KBM-7 (cell line): ENCODE measurements at regions not wholly inside any gene's neighbourhood (a gene's known extent, or its start where the extent isn't known, plus 50 kb on each side); places are given as distances from the start of the nearest gene placed in this dataset.
"Not testable (repeated sequence)": the region's sequence is repeated elsewhere in the genome, so short reads cannot be mapped to it uniquely, and the experiment has no call there.

Source experiments
- DNase-seq: peaks from one replicate; pipeline ENCODE4 v3.0.0-alpha.2; 2015
- in situ Hi-C: fragments of 300-500 bp; cut with MboI; formaldehyde crosslinking; loops from 2 replicates; pipeline ENCODE4 v1.14.3; 2020; ENCODE audit warnings: low sequenced_read_pairs, low pct_unique_long_range_greater_than_20kb, mixed read lengths

- in situ Hi-C loops = no loop called here
- DNase-seq = no peak
Observed at GRCh38 chr9:97770808-97771372, 73.8 kb upstream of the XPA start.

- no peak for DNase-seq
- in situ Hi-C loops = no loop called here
Observed at GRCh38 chr9:97771641-97772040, 74.5 kb upstream of the XPA start.

GRCh38 chr9:97772145-97772544, 75.0 kb upstream of the XPA start:
- no peak for DNase-seq
- in situ Hi-C loops = no loop called here

- in situ Hi-C loops = no loop called here
- no peak for DNase-seq
Observed at GRCh38 chr9:97773091-97773490, 76.0 kb upstream of the XPA start.

GRCh38 chr9:97773723-97774122, 76.6 kb upstream of the XPA start:
- in situ Hi-C loops = no loop called here
- no peak for DNase-seq

- in situ Hi-C loops = no loop called here
- DNase-seq = peak; percentile 3
Observed at GRCh38 chr9:97774673-97775072, 77.5 kb upstream of the XPA start.

- DNase-seq, in situ Hi-C loops: not testable (repeated sequence)
Observed at GRCh38 chr9:97778740-97779139, 74.3 kb upstream of the FOXE1 start.

- no peak for DNase-seq
- in situ Hi-C loops = no loop called here
Observed at GRCh38 chr9:97779608-97780007, 73.4 kb upstream of the FOXE1 start.

- in situ Hi-C loops = no loop called here
- DNase-seq = no peak
Observed at GRCh38 chr9:97781902-97782301, 71.1 kb upstream of the FOXE1 start.

GRCh38 chr9:97786341-97786740, 66.7 kb upstream of the FOXE1 start:
- DNase-seq = no peak
- in situ Hi-C loops = no loop called here

GRCh38 chr9:97787551-97787950, 65.5 kb upstream of the FOXE1 start:
- no peak for DNase-seq
- in situ Hi-C loops = no loop called here

- DNase-seq = no peak
- in situ Hi-C loops = no loop called here
Observed at GRCh38 chr9:97788763-97789663, 64.0 kb upstream of the FOXE1 start.

GRCh38 chr9:97790542-97790941, 62.5 kb upstream of the FOXE1 start:
- in situ Hi-C loops = no loop called here
- DNase-seq = no peak

GRCh38 chr9:97791542-97791941, 61.5 kb upstream of the FOXE1 start:
- in situ Hi-C loops = no loop called here
- no peak for DNase-seq

GRCh38 chr9:97793067-97793466, 60.0 kb upstream of the FOXE1 start:
- in situ Hi-C loops = no loop called here
- DNase-seq = no peak

- in situ Hi-C loops = no loop called here
- no peak for DNase-seq
Observed at GRCh38 chr9:97794666-97795065, 58.4 kb upstream of the FOXE1 start.

GRCh38 chr9:97796176-97796575, 56.9 kb upstream of the FOXE1 start:
- DNase-seq, in situ Hi-C loops: not testable (repeated sequence)

GRCh38 chr9:97801180-97801579, 51.8 kb upstream of the FOXE1 start:
- in situ Hi-C loops = no loop called here
- no peak for DNase-seq

- in situ Hi-C loops = no loop called here
- DNase-seq = no peak
Observed at GRCh38 chr9:97802276-97802675, 50.8 kb upstream of the FOXE1 start.

GRCh38 chr9:97803167-97804058, 49.6 kb upstream of the FOXE1 start:
- in situ Hi-C loops = no loop called here

More at GRCh38 chr9:97803167-97804058, 49.6 kb upstream of the FOXE1 start:
- peak; percentile 56 for DNase-seq
